Neural cell (in vitro differentiated cells): ENCODE measurements at regions not wholly inside any gene's neighbourhood (a gene's known extent, or its start where the extent isn't known, plus 50 kb on each side); places are given as distances from the start of the nearest gene placed in this dataset.
A peak's percentile ranks its signal among the peaks of the same experiment; 100 is the strongest.

ENCODE experiments used
- H2AFZ ChIP-seq: fragments of 200-600, 300-800 bp; sonication (generic), shearing (Covaris generic); 2 replicates; pipeline ENCODE4 v1.6.0; 2014; ENCODE audit warnings: low read depth, mild to moderate bottlenecking, antibody characterized with exemption, low read length, moderate library complexity
- H3F3A ChIP-seq: fragments of 200-600 bp; shearing (Covaris generic); 2 replicates; pipeline ENCODE4 v1.6.1; 2016; ENCODE audit warnings: mild to moderate bottlenecking, moderate library complexity, mixed read lengths, antibody characterized with exemption, low read length; ENCODE audit not compliant: insufficient read depth, poor library complexity, severe bottlenecking
- H3K27ac ChIP-seq: fragments of 200-600, 300-800 bp; sonication (generic), shearing (Covaris generic); 2 replicates; pipeline ENCODE4 v1.5.1; 2014; ENCODE audit warnings: mild to moderate bottlenecking, low read length, moderate library complexity
- H3K27me3 ChIP-seq: fragments of 300-800, 200-600 bp; sonication (generic), shearing (Covaris generic); 2 replicates; pipeline ENCODE4 v1.6.0; 2014; ENCODE audit warnings: mild to moderate bottlenecking, low read depth, low read length, moderate library complexity; ENCODE audit not compliant: insufficient read depth
- H3K36me3 ChIP-seq: fragments of 300-800, 200-600 bp; sonication (generic), shearing (Covaris generic); 2 replicates; pipeline ENCODE4 v1.5.1; 2014; ENCODE audit warnings: mild to moderate bottlenecking, antibody characterized with exemption, low read length, moderate library complexity; ENCODE audit not compliant: insufficient read depth
- H3K4me2 ChIP-seq: fragments of 300-800, 200-600 bp; sonication (generic), shearing (Covaris generic); 2 replicates; pipeline ENCODE4 v1.6.0; 2014; ENCODE audit warnings: mild to moderate bottlenecking, low read length
- H3K4me3 ChIP-seq: fragments of 300-800, 200-600 bp; sonication (generic), shearing (Covaris generic); 2 replicates; pipeline ENCODE4 v1.5.1; 2014; ENCODE audit warnings: mild to moderate bottlenecking, low read length, moderate library complexity
- H3K79me2 ChIP-seq: fragments of 200-600 bp; shearing (Covaris generic); replicated peaks from 2 replicates; pipeline ENCODE4 v1.6.0; 2014; ENCODE audit warnings: mild to moderate bottlenecking, low read length, moderate library complexity; ENCODE audit not compliant: insufficient read depth
- H3K9ac ChIP-seq: fragments of 300-800, 200-600 bp; sonication (generic), shearing (Covaris generic); 2 replicates; pipeline ENCODE4 v1.6.1; 2016; ENCODE audit warnings: mild to moderate bottlenecking, low read length, mixed read lengths
- H3K9me2 ChIP-seq: fragments of 200-600 bp; shearing (Covaris generic); 2 replicates; pipeline ENCODE4 v1.6.1; 2016; ENCODE audit warnings: mild to moderate bottlenecking, low read length, mixed read lengths; ENCODE audit not compliant: insufficient read depth
- H3K9me3 ChIP-seq: fragments of 200-600, 300-800 bp; sonication (generic), shearing (Covaris generic); 2 replicates; pipeline ENCODE4 v1.6.1; 2016; ENCODE audit warnings: mild to moderate bottlenecking, mixed run types, low read length, moderate library complexity, mixed read lengths
- H4K20me1 ChIP-seq: fragments of 200-600 bp; shearing (Covaris generic); 2 replicates; pipeline ENCODE4 v1.6.1; 2016; ENCODE audit warnings: mild to moderate bottlenecking, mixed run types; ENCODE audit not compliant: insufficient read depth
- CTCF ChIP-seq: fragments of 450-650 bp; IDR thresholded peaks from 2 replicates; pipeline ENCODE4 v1.5.1; 2014; ENCODE audit warnings: antibody characterized with exemption, mild to moderate bottlenecking, moderate library complexity; ENCODE audit not compliant: poor library complexity, severe bottlenecking
- EP300 ChIP-seq: fragments of 450-650 bp; conservative IDR thresholded peaks from 2 replicates; pipeline ENCODE4 v1.6.1; 2014; ENCODE audit warnings: antibody characterized with exemption, mild to moderate bottlenecking, moderate library complexity; ENCODE audit not compliant: poor library complexity, severe bottlenecking
- EZH2 ChIP-seq: fragments of 200-600, 300-800 bp; shearing (Covaris generic), sonication (generic); IDR thresholded peaks from 2 replicates; pipeline ENCODE4 v1.6.1; 2014; ENCODE audit warnings: antibody characterized with exemption, low read length, borderline replicate concordance, mild to moderate bottlenecking; ENCODE audit not compliant: insufficient read depth, poor library complexity, severe bottlenecking
- MXI1 ChIP-seq: fragments of 450-650 bp; conservative IDR thresholded peaks from 2 replicates; pipeline ENCODE4 v1.6.1; 2014; ENCODE audit warnings: antibody characterized with exemption, mild to moderate bottlenecking; ENCODE audit not compliant: poor library complexity, severe bottlenecking
- POLR2AphosphoS5 ChIP-seq: IDR thresholded peaks from 2 replicates; pipeline ENCODE4 v1.6.1; 2012
- RAD21 ChIP-seq: fragments of 450-650 bp; conservative IDR thresholded peaks from 2 replicates; pipeline ENCODE4 v1.6.1; 2014; ENCODE audit warnings: antibody characterized with exemption, mild to moderate bottlenecking, moderate library complexity
- REST ChIP-seq: IDR thresholded peaks from 2 replicates; pipeline ENCODE4 v1.6.1; 2012; ENCODE audit warnings: borderline replicate concordance
- SMC3 ChIP-seq: fragments of 450-650 bp; conservative IDR thresholded peaks from 2 replicates; pipeline ENCODE4 v1.6.1; 2014; ENCODE audit warnings: antibody characterized with exemption, mild to moderate bottlenecking, moderate library complexity; ENCODE audit not compliant: poor library complexity
- TAF1 ChIP-seq: IDR thresholded peaks from 2 replicates; pipeline ENCODE4 v1.6.1; 2012; ENCODE audit warnings: low read depth

- H3K27me3 ChIP-seq, result no peaks in the 10 kb centered on the region
- no peak overlapping the region for H3K4me3 ChIP-seq
- TF ChIP-seq EP300 (no peak), EZH2 (no peak), TAF1 (no peak), POLR2AphosphoS5 (no peak), RAD21 (no peak), REST (no peak), SMC3 (no peak), CTCF (no peak), MXI1 (no peak)
- no peaks in the 10 kb centered on the region for H3K9me2 ChIP-seq
- no peaks in the 10 kb centered on the region for H4K20me1 ChIP-seq
- H3K79me2 ChIP-seq, result no peaks in the 10 kb centered on the region
- H3K27ac ChIP-seq, result no peak overlapping the region
- H3K36me3 ChIP-seq, result no peaks in the 10 kb centered on the region
- no peaks in the 10 kb centered on the region for H3F3A ChIP-seq
- H3K4me2 ChIP-seq, result no peak overlapping the region
- H2AFZ ChIP-seq, result no peak overlapping the region
- H3K9me3 ChIP-seq, result no peaks in the 10 kb centered on the region
- H3K9ac ChIP-seq, result no peak overlapping the region
Observed at GRCh38 chr1:34582356-34582755, 172.5 kb upstream of the GJB5 start.

- peaks cover 5% of the 10 kb centered on the region for H3F3A ChIP-seq
- H3K9me3 ChIP-seq, result no peaks in the 10 kb centered on the region
- H3K27ac ChIP-seq, result no peak overlapping the region
- no peaks in the 10 kb centered on the region for H3K79me2 ChIP-seq
- no peaks in the 10 kb centered on the region for H4K20me1 ChIP-seq
- H2AFZ ChIP-seq, result no peak overlapping the region
- no peaks in the 10 kb centered on the region for H3K9me2 ChIP-seq
- H3K4me2 ChIP-seq, result no peak overlapping the region
- no peaks in the 10 kb centered on the region for H3K36me3 ChIP-seq
- no peak overlapping the region for H3K9ac ChIP-seq
- no peaks in the 10 kb centered on the region for H3K27me3 ChIP-seq
- no peak overlapping the region for H3K4me3 ChIP-seq
- TF ChIP-seq EZH2 (no peak), TAF1 (no peak)
Observed at GRCh38 chr1:34587761-34588160, 167.1 kb upstream of the GJB5 start.

- Histone ChIP-seq H3K9me3 (no peaks in the 10 kb centered on the region), H3K9ac (peak overlapping the region; percentile 50), H4K20me1 (no peaks in the 10 kb centered on the region), H3K9me2 (no peaks in the 10 kb centered on the region), H2AFZ (peak overlapping the region; percentile 17), H3K4me3 (peak overlapping the region; percentile 14), H3F3A (peaks cover 5% of the 10 kb centered on the region), H3K79me2 (no peaks in the 10 kb centered on the region), H3K27me3 (no peaks in the 10 kb centered on the region), H3K36me3 (no peaks in the 10 kb centered on the region), H3K27ac (peak overlapping the region; percentile 78), H3K4me2 (no peak overlapping the region)
- TF ChIP-seq EP300 (peak; percentile 60), POLR2AphosphoS5 (peak; percentile 64), MXI1 (no peak), CTCF (no peak), TAF1 (no peak), RAD21 (peak; percentile 46), SMC3 (peak; percentile 47), REST (peak; percentile 67), EZH2 (no peak)
Observed at GRCh38 chr1:34590211-34590623, 164.6 kb upstream of the GJB5 start.
